HAP-1 (cell line): ENCODE measurements at regions not wholly inside any gene's neighbourhood (a gene's known extent, or its start where the extent isn't known, plus 50 kb on each side); places are given as distances from the start of the nearest gene placed in this dataset.

Experiments
- DNase-seq, 2 experiments: peaks; one replicate each; pipeline ENCODE4 v3.0.0-alpha.2; 2016 to 2020; ENCODE audit warnings: low spot score in 2 of 2
- H3K27me3 ChIP-seq: fragments of 250-450 bp; sonication (Bioruptor Pico); 2 replicates; pipeline ENCODE4 v1.5.1; 2020; ENCODE audit warnings: low read depth, mild to moderate bottlenecking, moderate library complexity
- H3K36me3 ChIP-seq: fragments of 250-450 bp; sonication (Bioruptor Pico); replicated peaks from 2 replicates; pipeline ENCODE4 v1.5.1; 2020; ENCODE audit warnings: mild to moderate bottlenecking
- H3K4me1 ChIP-seq: fragments of 250-450 bp; sonication (Bioruptor Pico); 2 replicates; pipeline ENCODE4 v1.5.1; 2020; ENCODE audit warnings: mild to moderate bottlenecking
- H3K4me3 ChIP-seq: fragments of 250-450 bp; sonication (Bioruptor Pico); 2 replicates; pipeline ENCODE4 v1.5.1; 2020; ENCODE audit warnings: mild to moderate bottlenecking, moderate library complexity
- H3K9me3 ChIP-seq: fragments of 250-450 bp; sonication (Bioruptor Pico); 2 replicates; pipeline ENCODE4 v1.5.1; 2020; ENCODE audit warnings: mild to moderate bottlenecking, moderate library complexity
- in situ Hi-C: fragments of 300-500 bp; cut with MboI; formaldehyde crosslinking; loops from 3 replicates; pipeline ENCODE4 v1.14.3; 2020; ENCODE audit warnings: low sequenced_read_pairs, inconsistent platforms, mixed read lengths

- Histone ChIP-seq H3K9me3 (no peaks in the 10 kb centered on the region), H3K4me3 (no peak overlapping the region), H3K4me1 (no peaks in the 10 kb centered on the region), H3K27me3 (no peaks in the 10 kb centered on the region), H3K36me3 (no peaks in the 10 kb centered on the region)
- in situ Hi-C loops: no loop called here
- no peak for DNase-seq
These were observed 289.1 kb downstream of the RMST start for GRCh38 chr12:97751704-97752103.

GRCh38 chr12:97752129-97752528, 289.5 kb downstream of the RMST start:
- H3K27me3 ChIP-seq: no peaks in the 10 kb centered on the region
- H3K4me3 ChIP-seq: no peak overlapping the region
- in situ Hi-C loops: no loop called here
- H3K36me3 ChIP-seq: no peaks in the 10 kb centered on the region
- H3K9me3 ChIP-seq: no peaks in the 10 kb centered on the region
- no peaks in the 10 kb centered on the region for H3K4me1 ChIP-seq
- no peak for DNase-seq

- in situ Hi-C loops: no loop called here
- DNase-seq: no peak
- H3K4me3 ChIP-seq: no peak overlapping the region
- H3K27me3 ChIP-seq: no peaks in the 10 kb centered on the region
- no peaks in the 10 kb centered on the region for H3K4me1 ChIP-seq
- H3K36me3 ChIP-seq: no peaks in the 10 kb centered on the region
- H3K9me3 ChIP-seq: no peaks in the 10 kb centered on the region
These were observed 290.7 kb downstream of the RMST start for GRCh38 chr12:97753332-97753731.

GRCh38 chr12:97754306-97754705, 291.7 kb downstream of the RMST start:
- H3K9me3 ChIP-seq: no peaks in the 10 kb centered on the region
- H3K4me3 ChIP-seq: no peak overlapping the region
- H3K4me1 ChIP-seq: no peaks in the 10 kb centered on the region
- in situ Hi-C loops: no loop called here
- DNase-seq: no peak
- no peaks in the 10 kb centered on the region for H3K27me3 ChIP-seq
- H3K36me3 ChIP-seq: no peaks in the 10 kb centered on the region

- Histone ChIP-seq H3K27me3 (no peaks in the 10 kb centered on the region), H3K36me3 (no peaks in the 10 kb centered on the region), H3K4me1 (no peaks in the 10 kb centered on the region), H3K4me3 (no peak overlapping the region), H3K9me3 (no peaks in the 10 kb centered on the region)
- in situ Hi-C loops: no loop called here
- DNase-seq: no peak
These were observed 293.6 kb downstream of the RMST start for GRCh38 chr12:97756066-97756666.

- no peak for DNase-seq
- H3K27me3 ChIP-seq: no peaks in the 10 kb centered on the region
- H3K4me3 ChIP-seq: no peak overlapping the region
- no peaks in the 10 kb centered on the region for H3K4me1 ChIP-seq
- no peaks in the 10 kb centered on the region for H3K9me3 ChIP-seq
- in situ Hi-C loops: no loop called here
- no peaks in the 10 kb centered on the region for H3K36me3 ChIP-seq
These were observed 294.1 kb downstream of the RMST start for GRCh38 chr12:97756741-97757140.

GRCh38 chr12:97757481-97758193, 295.0 kb downstream of the RMST start:
- DNase-seq: no peak
- H3K27me3 ChIP-seq: no peaks in the 10 kb centered on the region
- in situ Hi-C loops: no loop called here

GRCh38 chr12:97758194-97758501, 295.5 kb downstream of the RMST start:
- Histone ChIP-seq H3K4me3 (no peak overlapping the region), H3K9me3 (no peaks in the 10 kb centered on the region; the same call in 1 of the 2 replicates), H3K4me1 (no peaks in the 10 kb centered on the region), H3K36me3 (no peaks in the 10 kb centered on the region), H3K27me3 (no peaks in the 10 kb centered on the region)
- in situ Hi-C loops: no loop called here
- DNase-seq: no peak

More at GRCh38 chr12:97757481-97758193, 295.0 kb downstream of the RMST start:
- Histone ChIP-seq H3K4me1 (no peaks in the 10 kb centered on the region), H3K4me3 (no peak overlapping the region), H3K9me3 (no peaks in the 10 kb centered on the region; the same call in 1 of the 2 replicates), H3K36me3 (no peaks in the 10 kb centered on the region)

- no peak overlapping the region for H3K4me3 ChIP-seq
- DNase-seq: no peak
- H3K4me1 ChIP-seq: no peaks in the 10 kb centered on the region
- H3K9me3 ChIP-seq: no peaks in the 10 kb centered on the region; the same call in 1 of the 2 replicates
- in situ Hi-C loops: no loop called here
- H3K36me3 ChIP-seq: no peaks in the 10 kb centered on the region
- H3K27me3 ChIP-seq: no peaks in the 10 kb centered on the region
These were observed 296.0 kb downstream of the RMST start for GRCh38 chr12:97758586-97758985.

- in situ Hi-C loops: no loop called here
- H3K4me3 ChIP-seq: no peak overlapping the region
- no peaks in the 10 kb centered on the region for H3K4me1 ChIP-seq
- no peak for DNase-seq
- H3K36me3 ChIP-seq: no peaks in the 10 kb centered on the region
- H3K27me3 ChIP-seq: no peaks in the 10 kb centered on the region
- no peaks in the 10 kb centered on the region; the same call in 1 of the 2 replicates for H3K9me3 ChIP-seq
These were observed 298.0 kb downstream of the RMST start for GRCh38 chr12:97760601-97761000.

GRCh38 chr12:97763113-97763512, 300.5 kb downstream of the RMST start:
- H3K4me1 ChIP-seq: no peaks in the 10 kb centered on the region
- no peak for DNase-seq
- in situ Hi-C loops: no loop called here
- no peaks in the 10 kb centered on the region for H3K36me3 ChIP-seq
- no peaks in the 10 kb centered on the region; the same call in 1 of the 2 replicates for H3K9me3 ChIP-seq
- no peak overlapping the region for H3K4me3 ChIP-seq
- no peaks in the 10 kb centered on the region for H3K27me3 ChIP-seq

GRCh38 chr12:97764700-97765099, 302.1 kb downstream of the RMST start:
- Histone ChIP-seq H3K4me1 (no peaks in the 10 kb centered on the region), H3K36me3 (no peaks in the 10 kb centered on the region), H3K27me3 (no peaks in the 10 kb centered on the region), H3K4me3 (no peak overlapping the region), H3K9me3 (no peaks in the 10 kb centered on the region; the same call in 1 of the 2 replicates)
- no peak for DNase-seq
- in situ Hi-C loops: no loop called here

- DNase-seq: no peak
- in situ Hi-C loops: no loop called here
- Histone ChIP-seq H3K4me1 (no peaks in the 10 kb centered on the region), H3K4me3 (no peak overlapping the region), H3K27me3 (no peaks in the 10 kb centered on the region), H3K9me3 (no peaks in the 10 kb centered on the region; the same call in 1 of the 2 replicates), H3K36me3 (no peaks in the 10 kb centered on the region)
These were observed 304.7 kb downstream of the RMST start for GRCh38 chr12:97767347-97767746.

- H3K36me3 ChIP-seq: no peaks in the 10 kb centered on the region
- H3K27me3 ChIP-seq: no peaks in the 10 kb centered on the region
- DNase-seq: no peak
- H3K4me3 ChIP-seq: no peak overlapping the region
- H3K4me1 ChIP-seq: no peaks in the 10 kb centered on the region
- in situ Hi-C loops: no loop called here
- no peaks in the 10 kb centered on the region for H3K9me3 ChIP-seq
These were observed 315.5 kb downstream of the RMST start for GRCh38 chr12:97778111-97778510.
